ENCODE measurements at regions not wholly inside any gene's neighbourhood (a gene's known extent, or its start where the extent isn't known, plus 50 kb on each side); places are given as distances from the start of the nearest gene placed in this dataset.

DNA sequence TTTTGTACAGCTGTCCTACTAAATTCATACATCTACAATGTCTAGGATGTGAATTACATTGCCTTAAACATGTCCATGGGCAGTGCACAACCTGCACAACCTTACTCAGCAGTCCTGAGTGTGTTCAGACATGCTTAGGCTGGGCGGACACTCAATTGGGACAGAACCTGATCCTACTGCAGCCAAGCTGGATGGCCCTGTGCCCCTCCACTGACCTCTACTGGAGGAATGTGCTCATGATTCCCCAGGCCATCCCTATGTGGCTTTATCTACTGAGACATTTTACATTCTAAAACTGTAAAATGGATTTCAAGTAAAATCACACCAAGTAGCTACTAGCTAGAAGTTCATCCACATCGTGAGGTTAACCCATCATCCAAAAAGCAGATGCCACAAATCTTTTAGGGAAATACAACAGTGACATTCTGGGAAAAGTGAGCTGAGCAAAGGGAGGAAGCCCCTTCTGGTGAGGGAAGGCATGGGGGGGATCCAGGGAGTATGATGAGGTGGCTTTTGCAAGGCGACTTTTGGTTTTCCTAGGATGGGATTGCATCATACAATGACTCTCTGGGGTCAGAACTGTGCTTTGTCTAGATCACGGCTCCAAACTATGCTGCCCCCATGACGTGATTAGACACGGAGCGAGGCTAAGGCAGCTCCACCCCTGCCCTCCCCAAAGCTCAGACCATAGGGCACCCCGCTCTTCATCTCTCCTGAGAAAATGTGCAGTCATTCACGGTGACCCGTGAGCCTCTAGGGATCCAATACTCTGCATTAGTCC is 911.7 kb upstream of the TMEM132C start:
- H3K4me3 ChIP-seq (replicated peaks; ENCODE audit: low read depth, low read length): no peak overlapping the region
- TF ChIP-seq, protein P1, sequence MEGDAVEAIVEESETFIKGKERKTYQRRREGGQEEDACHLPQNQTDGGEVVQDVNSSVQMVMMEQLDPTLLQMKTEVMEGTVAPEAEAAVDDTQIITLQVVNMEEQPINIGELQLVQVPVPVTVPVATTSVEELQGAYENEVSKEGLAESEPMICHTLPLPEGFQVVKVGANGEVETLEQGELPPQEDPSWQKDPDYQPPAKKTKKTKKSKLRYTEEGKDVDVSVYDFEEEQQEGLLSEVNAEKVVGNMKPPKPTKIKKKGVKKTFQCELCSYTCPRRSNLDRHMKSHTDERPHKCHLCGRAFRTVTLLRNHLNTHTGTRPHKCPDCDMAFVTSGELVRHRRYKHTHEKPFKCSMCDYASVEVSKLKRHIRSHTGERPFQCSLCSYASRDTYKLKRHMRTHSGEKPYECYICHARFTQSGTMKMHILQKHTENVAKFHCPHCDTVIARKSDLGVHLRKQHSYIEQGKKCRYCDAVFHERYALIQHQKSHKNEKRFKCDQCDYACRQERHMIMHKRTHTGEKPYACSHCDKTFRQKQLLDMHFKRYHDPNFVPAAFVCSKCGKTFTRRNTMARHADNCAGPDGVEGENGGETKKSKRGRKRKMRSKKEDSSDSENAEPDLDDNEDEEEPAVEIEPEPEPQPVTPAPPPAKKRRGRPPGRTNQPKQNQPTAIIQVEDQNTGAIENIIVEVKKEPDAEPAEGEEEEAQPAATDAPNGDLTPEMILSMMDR (IDR thresholded peaks at IDR 0.05; ENCODE audit: low read length, missing control alignments): peak; percentile 23
- peak; percentile 6 for DNase-seq (ENCODE audit: low read depth)

DNA sequence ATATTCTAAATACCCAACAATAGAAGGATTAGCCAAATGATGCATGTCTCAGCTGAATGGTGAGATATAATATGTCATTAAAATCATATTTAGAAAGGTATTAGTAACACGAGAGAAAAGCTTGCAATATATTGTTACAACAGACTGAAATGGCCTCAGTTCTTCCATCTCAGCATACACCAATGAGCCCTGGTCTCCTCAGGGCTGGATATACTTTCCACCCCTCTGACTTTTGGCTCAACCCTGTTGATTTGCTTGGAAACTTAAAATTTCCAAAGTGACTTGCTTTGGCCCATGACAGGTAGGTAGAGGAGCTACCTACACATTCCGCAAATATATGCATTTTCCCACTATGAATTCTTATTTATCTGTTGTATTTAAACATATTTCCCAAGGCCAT is 908.1 kb upstream of the TMEM132C start:
- DNase-seq (ENCODE audit: low read depth): no peak
- TF ChIP-seq, protein P1 (IDR thresholded peaks at IDR 0.05; ENCODE audit: low read length, missing control alignments): no peak
- H3K4me3 ChIP-seq (replicated peaks; ENCODE audit: low read depth, low read length): no peak overlapping the region

DNA sequence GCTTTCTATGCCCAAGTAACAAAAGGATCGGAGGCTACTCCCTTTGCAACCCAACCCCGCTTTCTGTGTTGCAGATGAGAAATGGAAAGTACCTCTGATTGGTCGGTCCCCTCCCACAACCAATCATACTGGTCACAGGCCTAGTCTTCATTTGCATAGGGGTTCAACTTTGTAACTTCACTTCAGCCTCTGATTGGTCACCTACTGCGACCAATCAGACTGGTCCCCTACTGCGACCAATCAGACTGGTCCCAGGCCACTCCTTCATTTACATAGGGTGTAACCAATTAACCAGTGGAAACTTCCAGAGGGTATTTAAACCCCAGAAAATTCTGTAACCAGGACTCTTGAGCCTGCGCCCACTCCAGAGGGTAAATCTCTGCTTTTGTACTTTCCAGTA is 906.4 kb upstream of the TMEM132C start:
- TF ChIP-seq, protein P1 (IDR thresholded peaks at IDR 0.05; ENCODE audit: low read length, missing control alignments): no peak
- H3K4me3 ChIP-seq (replicated peaks; ENCODE audit: low read depth, low read length): no peak overlapping the region
- no peak for DNase-seq (ENCODE audit: low read depth)

DNA sequence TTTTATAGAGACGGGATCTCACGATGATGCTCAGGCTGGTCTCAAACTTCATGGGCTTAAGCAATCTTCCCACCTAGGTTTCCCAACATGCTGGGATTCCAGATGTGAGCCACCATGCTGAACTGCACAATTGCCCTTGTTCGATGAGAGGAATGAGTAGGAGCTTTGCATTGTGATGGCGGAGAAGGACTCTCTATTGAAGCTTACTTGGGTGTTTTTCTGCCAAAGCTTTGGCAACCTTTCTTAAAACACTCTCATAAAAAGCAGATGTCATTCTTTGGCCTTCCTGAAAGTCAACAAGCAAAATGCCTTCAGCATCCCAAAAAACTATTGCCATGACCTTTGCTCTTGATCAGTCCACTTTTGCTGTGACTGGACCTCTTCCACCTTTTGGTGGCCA is 904.8 kb upstream of the TMEM132C start:
- no peak for DNase-seq (ENCODE audit: low read depth)
- TF ChIP-seq, protein P1 (IDR thresholded peaks at IDR 0.05; ENCODE audit: low read length, missing control alignments): no peak
- H3K4me3 ChIP-seq (replicated peaks; ENCODE audit: low read depth, low read length): no peak overlapping the region

DNA sequence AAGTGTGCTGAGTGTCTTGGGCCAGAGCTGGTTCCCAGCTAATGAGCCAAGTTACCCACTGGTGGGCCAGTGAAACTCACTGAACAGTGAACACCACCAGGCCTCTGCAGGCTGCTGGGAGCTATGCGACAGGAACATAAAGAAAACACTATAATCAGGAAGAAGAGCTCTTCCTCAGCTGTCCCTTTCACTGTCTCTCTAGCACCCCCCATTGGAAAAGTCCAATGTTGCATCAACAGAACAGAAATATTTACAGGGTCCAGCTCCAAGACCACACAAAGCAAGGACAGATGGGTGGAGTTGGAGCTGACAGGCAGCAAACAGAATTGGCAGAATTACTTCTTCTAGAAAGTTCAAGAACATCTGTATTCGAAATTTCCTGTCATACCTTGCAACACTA is 903.6 kb upstream of the TMEM132C start:
- no peak overlapping the region for H3K4me3 ChIP-seq (replicated peaks; ENCODE audit: low read depth, low read length)
- TF ChIP-seq, protein P1 (IDR thresholded peaks at IDR 0.05; ENCODE audit: low read length, missing control alignments): peak; percentile 19
- no peak for DNase-seq (ENCODE audit: low read depth)

DNA sequence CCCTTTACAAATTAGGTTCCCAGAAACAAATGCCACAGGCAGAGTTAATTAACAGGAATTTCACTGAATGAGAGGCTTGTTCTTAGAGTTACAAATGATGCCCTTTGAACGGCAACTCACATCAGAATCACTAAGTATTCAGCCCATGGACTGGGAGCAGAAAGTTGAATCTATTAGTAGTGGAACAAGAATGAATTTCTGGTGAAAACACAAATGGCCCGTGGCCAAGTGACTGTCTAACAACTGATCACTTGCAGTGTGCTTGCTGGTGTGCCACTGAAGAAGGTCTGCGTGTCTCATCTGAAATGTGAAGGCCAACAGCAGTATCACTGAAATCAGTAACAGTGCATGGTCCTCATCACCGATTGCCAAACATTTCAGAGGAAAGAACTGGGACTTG is 893.4 kb upstream of the TMEM132C start:
- no peak for DNase-seq (ENCODE audit: low read depth)
- H3K4me3 ChIP-seq (replicated peaks; ENCODE audit: low read depth, low read length): no peak overlapping the region
- TF ChIP-seq, protein P1 (IDR thresholded peaks at IDR 0.05; ENCODE audit: low read length, missing control alignments): no peak

DNA sequence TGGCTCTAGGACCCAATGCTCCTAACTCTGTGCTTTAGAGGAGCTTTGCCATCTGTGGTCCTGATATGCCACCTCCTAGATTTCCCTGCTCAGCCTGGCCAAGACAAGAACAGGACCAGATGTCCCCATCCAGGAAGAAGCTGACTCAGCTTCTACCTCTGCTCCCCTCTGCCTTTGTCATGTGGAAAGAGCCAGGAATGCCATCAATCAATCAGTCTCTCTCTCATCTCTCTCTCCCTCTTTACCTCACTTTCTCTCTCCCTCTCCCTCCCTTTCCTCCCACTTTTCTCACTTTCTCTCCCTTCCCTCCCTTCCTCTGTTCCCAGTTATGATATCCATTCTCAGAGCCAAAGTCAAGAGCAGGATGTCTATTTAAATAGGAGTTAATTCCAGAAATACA is 892.5 kb upstream of the TMEM132C start:
- no peak for DNase-seq (ENCODE audit: low read depth)
- TF ChIP-seq, protein P1 (IDR thresholded peaks at IDR 0.05; ENCODE audit: low read length, missing control alignments): no peak
- no peak overlapping the region for H3K4me3 ChIP-seq (replicated peaks; ENCODE audit: low read depth, low read length)

Measured in fibroblast of pulmonary artery (primary cell).